GM18505 (cell line): ENCODE measurements at regions not wholly inside any gene's neighbourhood (a gene's known extent, or its start where the extent isn't known, plus 50 kb on each side); places are given as distances from the start of the nearest gene placed in this dataset.
"Not testable (repeated sequence)": the region's sequence is repeated elsewhere in the genome, so short reads cannot be mapped to it uniquely, and the experiment has no call there.

Experiments
- ATAC-seq: cut with Tn5 transposase; IDR thresholded peaks from one replicate; pipeline ENCODE4 v1.9.1; 2021; ENCODE audit not compliant: unreplicated experiment
- POLR2A ChIP-seq: IDR thresholded peaks from 4 replicates; pipeline ENCODE4 v1.6.1; 2011; ENCODE audit warnings: borderline replicate concordance; ENCODE audit not compliant: insufficient read depth, insufficient read length; ENCODE audit errors: extremely low read depth

DNA sequence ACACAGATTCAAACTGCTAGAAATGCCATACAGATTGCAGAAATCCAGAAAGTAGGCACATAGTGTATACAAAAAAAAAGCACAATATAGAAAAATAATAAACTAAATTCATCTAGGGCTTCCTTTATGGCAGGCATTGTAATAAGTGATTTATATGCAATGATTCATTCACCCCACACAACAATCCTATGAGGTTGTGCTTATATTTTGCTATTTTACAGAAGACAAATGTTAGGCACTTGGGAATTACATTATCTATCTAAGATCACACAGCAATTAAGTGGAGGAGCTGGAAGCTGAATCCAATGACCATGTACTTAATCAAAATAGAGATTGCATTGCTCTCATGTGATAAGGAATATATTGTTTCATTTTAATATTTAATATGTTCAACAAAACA is 225.7 kb upstream of the KCNK2 start:
- ATAC-seq, result no peak
- no peak for TF ChIP-seq POLR2A

DNA sequence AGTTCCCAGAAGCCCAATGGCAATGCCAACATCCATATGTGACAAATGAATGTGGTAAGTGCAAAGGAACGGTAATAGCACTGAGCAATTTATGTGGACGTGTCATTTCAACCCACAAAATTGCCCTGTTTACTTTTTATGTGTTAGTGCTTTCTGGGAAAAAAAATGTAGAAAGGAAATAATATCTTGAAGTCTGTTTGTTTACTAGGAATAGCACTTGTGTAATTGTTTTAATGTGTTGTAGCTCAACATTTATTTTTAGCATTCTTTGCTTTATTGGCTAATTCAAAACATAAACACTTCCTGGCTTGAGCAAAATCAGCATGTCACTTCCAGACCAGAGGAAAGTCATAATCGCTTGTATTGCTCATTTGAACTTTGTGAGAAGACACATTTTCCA is 224.8 kb upstream of the KCNK2 start:
- no peak for TF ChIP-seq POLR2A
- no peak for ATAC-seq

DNA sequence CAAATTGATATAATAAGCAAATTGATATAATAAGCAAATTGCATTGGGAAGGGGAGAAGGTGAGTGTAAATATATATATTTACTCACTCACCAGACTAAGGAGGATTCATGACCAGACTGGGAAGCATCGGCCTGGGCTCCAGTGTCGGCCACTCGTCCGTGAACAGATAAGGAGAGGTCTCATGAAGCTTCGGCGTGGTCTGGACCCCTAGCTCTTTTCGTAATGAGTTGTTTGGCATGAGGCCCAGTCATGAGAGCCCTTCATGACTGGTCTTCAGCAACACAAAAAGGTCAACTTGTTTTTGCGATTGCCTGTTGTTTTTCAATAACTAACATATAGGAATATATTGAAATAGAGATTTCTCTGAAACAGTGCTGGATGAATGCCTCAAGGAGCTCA is 222.9 kb upstream of the KCNK2 start:
- ATAC-seq, result no peak
- TF ChIP-seq POLR2A, result no peak

DNA sequence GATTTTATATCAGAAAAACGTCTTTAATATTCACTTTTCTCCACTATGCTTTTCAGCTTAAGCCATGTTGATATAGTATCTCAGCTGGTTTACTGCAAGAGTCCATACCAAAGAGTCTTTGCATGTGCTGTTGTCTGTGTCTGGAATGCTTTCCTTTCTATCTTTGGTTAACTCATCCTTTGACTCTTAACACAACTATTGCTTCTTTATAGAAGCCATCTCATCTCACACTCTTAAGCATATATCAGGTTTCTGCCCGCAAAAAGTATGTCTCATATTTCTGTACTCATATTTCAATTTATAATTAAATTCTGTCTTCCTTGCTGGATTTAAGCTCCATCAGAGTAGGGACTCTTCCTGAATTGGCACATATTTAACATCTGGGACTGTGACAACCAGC is 220.9 kb upstream of the KCNK2 start:
- ATAC-seq, result no peak
- no peak for TF ChIP-seq POLR2A

DNA sequence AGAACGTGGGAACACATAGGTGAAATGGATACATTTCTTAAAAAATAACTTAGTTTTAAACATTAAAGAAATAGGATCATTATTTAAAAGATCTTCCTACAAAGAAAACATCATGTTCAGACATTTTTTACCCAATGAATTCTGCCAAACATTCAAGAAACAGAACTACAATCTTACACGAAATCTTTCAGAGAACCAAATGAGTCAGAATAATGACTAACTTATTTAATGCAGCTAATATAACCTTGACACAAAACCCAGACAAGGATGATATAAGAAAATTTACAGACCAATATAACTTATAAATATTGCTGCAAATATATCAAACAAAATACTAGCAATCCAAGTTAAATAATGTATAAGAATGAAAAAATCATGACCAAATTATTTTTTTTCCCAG is 220.1 kb upstream of the KCNK2 start:
- TF ChIP-seq POLR2A, result no peak
- ATAC-seq, result no peak

DNA sequence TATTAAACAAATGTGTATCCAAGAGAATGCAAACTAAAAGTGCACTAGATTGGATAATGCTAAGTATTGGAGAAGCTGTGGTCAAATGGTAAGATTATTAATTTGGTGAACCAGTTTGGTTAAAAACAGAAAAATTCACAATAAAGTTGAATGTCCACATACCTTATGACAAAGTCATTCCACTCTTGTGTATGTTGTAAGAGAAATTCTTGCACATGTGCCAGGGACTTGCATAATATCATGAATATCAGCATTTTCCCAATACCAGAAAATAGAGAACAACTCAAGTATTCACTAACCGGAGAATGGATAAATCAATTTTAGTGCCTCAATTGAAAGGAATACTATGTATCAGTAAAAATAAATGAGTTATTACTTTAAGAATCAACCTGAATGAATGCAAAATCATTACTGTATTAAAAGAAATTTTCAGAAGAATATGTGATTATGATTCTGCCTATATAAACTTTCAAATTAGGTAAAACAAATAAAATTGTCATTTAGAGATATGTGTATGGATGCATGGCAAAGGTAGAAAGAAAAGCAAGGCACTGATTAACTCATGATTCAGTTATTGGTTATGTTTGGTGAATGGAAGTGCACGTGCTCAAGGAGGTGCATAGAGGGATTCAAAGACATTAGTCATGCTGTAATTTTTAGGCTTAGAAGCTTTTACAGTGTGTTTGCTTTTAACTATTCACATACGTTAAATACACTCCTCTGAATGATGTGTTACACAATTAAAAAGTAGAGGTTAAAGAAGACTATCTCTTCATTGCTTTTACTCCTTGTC is 217.4 kb upstream of the KCNK2 start:
- ATAC-seq, result no peak
- TF ChIP-seq POLR2A, result no peak

DNA sequence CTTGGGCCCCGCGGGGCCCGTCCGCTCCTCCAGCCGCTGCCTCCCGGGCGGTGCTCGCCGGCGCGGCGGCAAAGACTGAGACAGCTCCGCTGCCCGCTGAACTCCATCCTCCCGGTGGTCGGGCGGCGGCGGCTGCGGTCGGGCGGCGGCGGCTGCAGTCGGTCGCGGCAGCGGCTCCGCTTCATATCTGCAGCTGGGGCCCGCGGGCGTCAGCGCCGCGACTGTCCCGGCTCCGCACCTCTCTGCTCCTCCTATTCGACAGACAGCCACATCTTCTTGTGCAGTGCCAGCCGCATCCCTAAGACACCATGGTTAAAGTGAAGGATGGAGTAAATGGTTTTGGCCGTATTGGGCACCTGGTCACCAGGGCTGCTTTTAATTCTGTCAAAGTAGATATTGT is 212.1 kb upstream of the KCNK2 start:
- ATAC-seq, result not testable (repeated sequence)

DNA sequence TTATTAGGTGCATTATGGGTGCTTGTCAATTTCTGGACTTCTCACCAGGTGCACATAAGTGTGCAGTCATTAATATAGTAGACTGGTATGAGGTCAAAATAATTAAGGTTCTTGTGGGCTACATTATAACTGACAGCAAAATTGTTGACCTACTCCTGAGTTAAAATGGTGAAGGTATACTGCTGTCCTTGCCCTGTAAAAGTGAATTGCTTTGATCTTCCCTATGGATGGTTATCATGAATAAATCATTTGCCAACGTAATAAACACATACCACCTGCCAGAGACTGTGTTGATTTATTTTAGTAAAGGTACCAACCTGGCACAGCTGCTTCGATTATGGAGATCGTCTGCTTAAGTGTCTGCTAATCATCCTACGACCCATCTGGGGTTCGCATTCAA is 201.6 kb upstream of the KCNK2 start:
- no peak for TF ChIP-seq POLR2A
- ATAC-seq, result no peak

DNA sequence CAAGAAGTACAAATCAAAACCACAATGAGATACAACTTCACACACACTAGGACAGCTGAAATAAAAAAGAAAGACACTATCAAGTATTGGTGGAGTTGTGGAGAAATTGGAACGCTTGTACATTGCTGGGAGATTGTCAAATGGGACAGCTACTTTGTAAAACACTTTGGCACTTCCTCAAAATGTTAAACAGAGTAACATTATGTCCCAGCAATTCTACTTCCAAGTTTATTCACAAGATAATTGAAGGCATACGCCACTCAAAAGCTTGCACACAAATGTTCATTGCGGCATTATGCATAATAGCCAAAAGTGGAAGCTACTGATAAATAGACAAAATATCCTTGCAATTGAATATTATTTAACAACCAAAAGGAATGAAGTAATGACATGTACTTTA is 199.9 kb upstream of the KCNK2 start:
- ATAC-seq, result no peak
- TF ChIP-seq POLR2A, result no peak

DNA sequence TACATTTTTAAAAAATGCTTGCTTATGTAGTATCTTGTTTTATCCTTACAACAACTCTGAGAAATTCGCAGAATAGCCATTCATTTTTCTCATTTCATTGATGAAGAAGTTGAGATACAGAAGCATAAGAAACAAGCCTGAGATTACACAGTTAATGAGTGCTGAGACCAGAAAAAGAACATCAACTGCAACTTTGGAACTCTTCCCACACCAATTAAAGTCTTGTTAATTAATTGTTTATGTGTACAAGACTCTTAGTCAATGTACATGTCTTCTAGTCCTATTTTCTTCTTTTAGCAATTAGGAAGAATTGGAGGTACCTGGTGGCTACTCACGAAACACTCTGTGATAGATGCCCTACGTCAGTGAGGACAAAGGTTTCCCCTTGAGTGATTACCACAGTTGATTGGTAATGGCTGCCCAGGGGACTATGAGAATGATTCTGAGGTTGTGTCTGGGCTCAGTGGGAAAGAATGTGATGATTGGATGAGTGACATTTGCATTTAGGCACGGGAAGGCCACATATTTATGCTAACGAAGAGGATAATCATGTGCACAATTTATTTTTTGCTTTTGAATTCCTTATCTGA is 187.4 kb upstream of the KCNK2 start:
- no peak for TF ChIP-seq POLR2A
- no peak for ATAC-seq

DNA sequence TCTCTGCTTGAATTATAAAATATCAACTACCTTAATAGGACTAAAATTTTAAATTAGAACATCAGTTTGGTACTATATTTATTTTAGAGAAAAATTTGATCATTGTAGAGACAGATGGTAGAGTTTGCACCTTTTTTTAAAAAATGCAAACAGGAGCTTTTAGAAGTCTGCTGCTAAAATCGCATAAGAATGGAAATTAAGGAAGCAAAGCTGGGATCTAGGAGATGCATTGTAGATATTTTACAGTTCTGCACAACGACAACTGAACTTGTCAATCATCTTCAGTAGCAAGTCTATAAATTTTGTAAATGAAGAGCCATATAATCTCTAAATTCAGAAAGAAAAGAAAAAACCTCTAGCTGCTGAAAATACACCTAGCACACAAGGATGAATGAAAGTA is 185.6 kb upstream of the KCNK2 start:
- no peak for ATAC-seq
- no peak for TF ChIP-seq POLR2A

DNA sequence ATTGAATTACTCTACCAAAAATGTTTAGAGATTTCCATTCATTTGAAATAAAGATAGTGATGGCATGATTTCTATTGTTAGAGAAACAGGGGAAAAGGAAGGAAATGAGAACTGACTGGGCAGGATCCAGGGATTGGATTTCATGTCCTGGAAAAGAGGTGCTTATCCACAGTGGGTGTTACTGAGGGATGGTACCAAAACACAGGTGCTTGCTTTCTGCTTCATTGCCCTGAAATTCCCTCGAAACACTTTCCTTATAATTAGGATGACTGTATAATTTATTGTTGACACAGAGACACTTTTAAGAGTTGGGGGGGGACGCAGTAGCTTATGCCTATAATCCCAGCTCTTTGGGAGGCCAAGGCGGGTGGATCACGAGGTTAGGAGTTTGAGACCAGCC is 185.0 kb upstream of the KCNK2 start:
- no peak for TF ChIP-seq POLR2A
- no peak for ATAC-seq

DNA sequence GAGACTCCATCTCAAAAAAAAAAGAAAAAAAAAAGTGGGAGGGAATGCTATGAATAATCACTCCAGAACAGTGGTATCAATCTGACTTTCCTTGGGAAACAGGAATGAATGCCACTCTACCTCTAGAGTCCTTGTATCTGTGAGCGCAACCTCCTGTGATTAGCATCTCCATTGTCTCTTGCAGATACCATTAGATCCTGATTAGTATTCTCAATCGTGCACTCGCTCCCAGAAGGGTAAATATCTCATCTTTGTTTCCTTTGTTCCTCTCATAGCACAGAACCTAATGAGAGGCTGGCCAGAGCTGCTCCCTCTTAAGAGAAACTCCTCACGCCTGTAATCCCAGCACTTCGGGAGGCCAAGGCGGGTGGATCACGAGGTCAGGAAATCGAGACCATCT is 184.4 kb upstream of the KCNK2 start:
- no peak for TF ChIP-seq POLR2A
- no peak for ATAC-seq

DNA sequence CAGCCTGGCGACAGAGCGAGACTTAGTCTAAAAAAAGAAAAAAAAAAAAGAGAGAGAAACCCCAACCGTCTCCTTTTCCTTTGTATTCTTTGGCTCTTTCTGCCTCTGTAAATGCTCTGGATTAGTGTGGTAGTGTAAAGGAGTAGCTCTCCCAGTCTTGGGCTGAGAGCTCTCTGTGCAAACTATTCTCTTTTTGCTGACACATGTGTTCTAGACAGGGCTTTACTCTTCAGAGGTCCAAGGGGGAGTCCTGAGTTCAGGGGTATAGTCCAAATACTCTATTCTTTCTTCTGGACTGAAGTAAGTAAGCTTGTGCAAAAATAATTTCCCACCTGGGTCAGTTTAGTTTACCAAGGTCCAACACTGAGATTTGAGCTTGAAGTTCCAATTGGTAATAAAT is 183.8 kb upstream of the KCNK2 start:
- no peak for ATAC-seq
- TF ChIP-seq POLR2A, result no peak
